ENCODE measurements at regions not wholly inside any gene's neighbourhood (a gene's known extent, or its start where the extent isn't known, plus 50 kb on each side); places are given as distances from the start of the nearest gene placed in this dataset.

GRCh38 chr5:33091571-33092363, 349.0 kb upstream of the TARS1 start:
- ChIA-PET POLR2A (no interaction called here), CTCF (no interaction called here)
- Histone ChIP-seq H3K9me3 (replicated peaks; ENCODE audit: control insufficient read depth, insufficient read depth, low read length) (no peaks in the 10 kb centered on the region), H2AFZ (ENCODE audit: low read depth, low read length) (no peak overlapping the region), H4K20me1 (replicated peaks; ENCODE audit: control insufficient read depth, extremely low read depth, insufficient read depth, low read length) (no peaks in the 10 kb centered on the region), H3K36me3 (ENCODE audit: control insufficient read depth in 2 of 2, extremely low read depth in 1 of 2, insufficient read depth in 2 of 2, low read length in 2 of 2) (no peaks in the 10 kb centered on the region), H3K9me1 (replicated peaks; ENCODE audit: control insufficient read depth, extremely low read depth, insufficient read depth, low read length) (no peaks in the 10 kb centered on the region), H3K27ac (ENCODE audit: insufficient read depth, low read depth, low read length) (no peak overlapping the region), H3K9ac (replicated peaks; ENCODE audit: extremely low read depth, insufficient read depth, low read length) (no peak overlapping the region), H3K4me2 (ENCODE audit: insufficient read depth, low read length) (no peak overlapping the region), H3K4me3 (replicated peaks in 1 of 3; ENCODE audit: insufficient read depth in 1 of 3, low read depth in 1 of 3, low read length in 3 of 3) (no peak overlapping the region), H3K27me3 (ENCODE audit: control insufficient read depth in 2 of 2, insufficient read depth in 2 of 2, low read length in 2 of 2) (no peaks in the 10 kb centered on the region), H3K79me2 (ENCODE audit: control insufficient read depth, insufficient read depth, low read length) (no peaks in the 10 kb centered on the region), H3K4me1 (ENCODE audit: control insufficient read depth, extremely low read depth, insufficient read depth, low read length) (no peaks in the 10 kb centered on the region)
- dilution Hi-C loops (cut with MboI; ENCODE audit: extremely low pct_ligation_motif_present, low sequenced_read_pairs) (no loop called here), intact Hi-C loops (cut with micrococcal nuclease) (no loop called here)
- no TSS peak for BruUV-seq (replicated peaks)
- TF ChIP-seq, protein P1, sequence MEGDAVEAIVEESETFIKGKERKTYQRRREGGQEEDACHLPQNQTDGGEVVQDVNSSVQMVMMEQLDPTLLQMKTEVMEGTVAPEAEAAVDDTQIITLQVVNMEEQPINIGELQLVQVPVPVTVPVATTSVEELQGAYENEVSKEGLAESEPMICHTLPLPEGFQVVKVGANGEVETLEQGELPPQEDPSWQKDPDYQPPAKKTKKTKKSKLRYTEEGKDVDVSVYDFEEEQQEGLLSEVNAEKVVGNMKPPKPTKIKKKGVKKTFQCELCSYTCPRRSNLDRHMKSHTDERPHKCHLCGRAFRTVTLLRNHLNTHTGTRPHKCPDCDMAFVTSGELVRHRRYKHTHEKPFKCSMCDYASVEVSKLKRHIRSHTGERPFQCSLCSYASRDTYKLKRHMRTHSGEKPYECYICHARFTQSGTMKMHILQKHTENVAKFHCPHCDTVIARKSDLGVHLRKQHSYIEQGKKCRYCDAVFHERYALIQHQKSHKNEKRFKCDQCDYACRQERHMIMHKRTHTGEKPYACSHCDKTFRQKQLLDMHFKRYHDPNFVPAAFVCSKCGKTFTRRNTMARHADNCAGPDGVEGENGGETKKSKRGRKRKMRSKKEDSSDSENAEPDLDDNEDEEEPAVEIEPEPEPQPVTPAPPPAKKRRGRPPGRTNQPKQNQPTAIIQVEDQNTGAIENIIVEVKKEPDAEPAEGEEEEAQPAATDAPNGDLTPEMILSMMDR (IDR thresholded peaks at IDR 0.05; ENCODE audit: extremely low read depth in 1 of 2, insufficient read depth in 1 of 2, low read depth in 1 of 2, low read length in 2 of 2) = no peak
- TF ChIP-seq EZH2 (IDR thresholded peaks at IDR 0.05; ENCODE audit: borderline replicate concordance, low read depth, low read length, severe bottlenecking) (no peak), POLR2AphosphoS5 (IDR thresholded peaks at IDR 0.05; ENCODE audit: insufficient read depth, low read depth, low read length) (no peak), MYC (IDR thresholded peaks at IDR 0.05; ENCODE audit: low read depth, low read length) (no peak), MAX (IDR thresholded peaks at IDR 0.05; ENCODE audit: insufficient read depth, insufficient read length) (no peak), JUN (IDR thresholded peaks at IDR 0.05; ENCODE audit: borderline replicate concordance, insufficient read depth, insufficient read length, low read depth) (no peak), GATA2 (IDR thresholded peaks at IDR 0.05; ENCODE audit: insufficient read depth, insufficient read length, low read depth, low read length) (no peak), POLR2A (IDR thresholded peaks at IDR 0.05; ENCODE audit: low read depth, low read length) (no peak), FOS (IDR thresholded peaks at IDR 0.05; ENCODE audit: borderline replicate concordance, insufficient read depth, low read length) (no peak)
- DNase-seq (ENCODE audit: low read depth, low spot score) (no peak), FAIRE-seq (no peak)

Measured in endothelial cell of umbilical vein (primary cell).